ENCODE measurements at regions not wholly inside any gene's neighbourhood (a gene's known extent, or its start where the extent isn't known, plus 50 kb on each side); places are given as distances from the start of the nearest gene placed in this dataset.
A peak's percentile ranks its signal among the peaks of the same experiment; 100 is the strongest.

DNA sequence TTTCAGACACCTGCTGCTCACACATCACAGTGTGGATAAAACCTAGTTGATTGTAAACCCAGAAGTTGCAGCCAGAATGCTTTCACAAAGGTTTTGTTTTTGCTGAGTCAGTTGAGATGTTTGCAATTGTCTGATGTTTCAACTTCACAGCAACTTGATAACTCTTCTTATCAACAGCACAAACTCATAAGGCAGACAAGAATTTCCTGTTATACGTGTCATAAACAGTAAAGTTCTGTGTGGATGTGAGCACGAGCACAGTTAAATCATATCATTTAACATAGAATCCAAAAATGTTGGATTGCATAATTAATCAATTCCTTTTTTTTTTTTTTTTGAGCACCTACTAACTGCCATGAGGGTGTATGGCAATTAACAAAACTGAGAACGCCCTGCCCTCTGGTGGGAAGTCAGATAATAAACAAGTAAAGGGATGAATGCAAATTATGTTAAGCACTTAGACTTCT lies 512.2 kb downstream of the PDHA2 start:
- TF ChIP-seq RAD21 (IDR thresholded peaks at IDR 0.05; ENCODE audit: low read depth) (peak; percentile 65), YY1 (IDR thresholded peaks at IDR 0.05; ENCODE audit: low read depth) (no peak)

DNA sequence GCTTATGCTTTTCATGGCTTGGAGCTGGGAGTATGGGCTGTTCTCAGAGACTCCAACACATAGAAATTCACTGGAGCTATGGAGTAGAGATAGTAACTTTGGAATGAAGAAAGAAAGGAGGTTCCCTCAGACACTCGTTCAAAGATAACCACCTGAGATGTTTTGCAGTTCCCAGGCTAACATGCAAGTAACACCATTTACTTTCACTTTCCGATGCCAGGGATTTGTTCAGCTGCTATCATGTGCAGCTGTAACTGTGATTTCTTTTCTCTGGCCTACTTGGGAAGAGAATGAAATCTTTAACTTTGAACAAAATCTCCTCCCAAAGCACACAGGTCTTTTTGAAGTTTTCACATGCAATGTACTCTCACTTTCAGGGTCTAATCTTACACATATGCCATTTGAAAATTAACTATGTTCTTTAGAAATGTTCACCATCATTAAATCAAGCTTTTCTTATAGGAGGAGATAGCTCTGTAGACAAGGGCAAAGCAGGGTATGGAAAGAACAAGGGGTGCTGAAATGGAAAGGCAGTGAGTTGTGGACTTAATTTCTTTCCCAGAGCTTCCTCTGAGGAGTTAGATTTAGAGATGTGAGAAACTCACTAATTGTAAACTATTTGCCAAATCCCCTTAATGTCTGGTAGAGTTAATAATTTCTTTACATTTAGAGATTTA lies 514.3 kb downstream of the PDHA2 start:
- TF ChIP-seq NFIC (IDR thresholded peaks at IDR 0.05), result no peak
- TF ChIP-seq, protein P1, sequence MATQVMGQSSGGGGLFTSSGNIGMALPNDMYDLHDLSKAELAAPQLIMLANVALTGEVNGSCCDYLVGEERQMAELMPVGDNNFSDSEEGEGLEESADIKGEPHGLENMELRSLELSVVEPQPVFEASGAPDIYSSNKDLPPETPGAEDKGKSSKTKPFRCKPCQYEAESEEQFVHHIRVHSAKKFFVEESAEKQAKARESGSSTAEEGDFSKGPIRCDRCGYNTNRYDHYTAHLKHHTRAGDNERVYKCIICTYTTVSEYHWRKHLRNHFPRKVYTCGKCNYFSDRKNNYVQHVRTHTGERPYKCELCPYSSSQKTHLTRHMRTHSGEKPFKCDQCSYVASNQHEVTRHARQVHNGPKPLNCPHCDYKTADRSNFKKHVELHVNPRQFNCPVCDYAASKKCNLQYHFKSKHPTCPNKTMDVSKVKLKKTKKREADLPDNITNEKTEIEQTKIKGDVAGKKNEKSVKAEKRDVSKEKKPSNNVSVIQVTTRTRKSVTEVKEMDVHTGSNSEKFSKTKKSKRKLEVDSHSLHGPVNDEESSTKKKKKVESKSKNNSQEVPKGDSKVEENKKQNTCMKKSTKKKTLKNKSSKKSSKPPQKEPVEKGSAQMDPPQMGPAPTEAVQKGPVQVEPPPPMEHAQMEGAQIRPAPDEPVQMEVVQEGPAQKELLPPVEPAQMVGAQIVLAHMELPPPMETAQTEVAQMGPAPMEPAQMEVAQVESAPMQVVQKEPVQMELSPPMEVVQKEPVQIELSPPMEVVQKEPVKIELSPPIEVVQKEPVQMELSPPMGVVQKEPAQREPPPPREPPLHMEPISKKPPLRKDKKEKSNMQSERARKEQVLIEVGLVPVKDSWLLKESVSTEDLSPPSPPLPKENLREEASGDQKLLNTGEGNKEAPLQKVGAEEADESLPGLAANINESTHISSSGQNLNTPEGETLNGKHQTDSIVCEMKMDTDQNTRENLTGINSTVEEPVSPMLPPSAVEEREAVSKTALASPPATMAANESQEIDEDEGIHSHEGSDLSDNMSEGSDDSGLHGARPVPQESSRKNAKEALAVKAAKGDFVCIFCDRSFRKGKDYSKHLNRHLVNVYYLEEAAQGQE (IDR thresholded peaks at IDR 0.05; ENCODE audit: low read depth), result no peak
- TF ChIP-seq RAD21 (IDR thresholded peaks at IDR 0.05; ENCODE audit: low read depth), result no peak
- TF ChIP-seq ZBTB7A (IDR thresholded peaks at IDR 0.05; ENCODE audit: low read depth), result no peak
- no peak for TF ChIP-seq CEBPB (IDR thresholded peaks at IDR 0.05)
- TF ChIP-seq, protein P2, sequence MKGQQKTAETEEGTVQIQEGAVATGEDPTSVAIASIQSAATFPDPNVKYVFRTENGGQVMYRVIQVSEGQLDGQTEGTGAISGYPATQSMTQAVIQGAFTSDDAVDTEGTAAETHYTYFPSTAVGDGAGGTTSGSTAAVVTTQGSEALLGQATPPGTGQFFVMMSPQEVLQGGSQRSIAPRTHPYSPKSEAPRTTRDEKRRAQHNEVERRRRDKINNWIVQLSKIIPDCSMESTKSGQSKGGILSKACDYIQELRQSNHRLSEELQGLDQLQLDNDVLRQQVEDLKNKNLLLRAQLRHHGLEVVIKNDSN (IDR thresholded peaks at IDR 0.05), result no peak
- no peak for TF ChIP-seq TAF1 (IDR thresholded peaks at IDR 0.05; ENCODE audit: low read depth)
- no peak for TF ChIP-seq TEAD4 (IDR thresholded peaks at IDR 0.05)
- TF ChIP-seq CREB1 (IDR thresholded peaks at IDR 0.05; ENCODE audit: low read depth), result no peak
- TF ChIP-seq EP300 (IDR thresholded peaks at IDR 0.05; ENCODE audit: borderline replicate concordance), result no peak
- TF ChIP-seq, protein P3, sequence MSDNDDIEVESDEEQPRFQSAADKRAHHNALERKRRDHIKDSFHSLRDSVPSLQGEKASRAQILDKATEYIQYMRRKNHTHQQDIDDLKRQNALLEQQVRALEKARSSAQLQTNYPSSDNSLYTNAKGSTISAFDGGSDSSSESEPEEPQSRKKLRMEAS (IDR thresholded peaks at IDR 0.05), result no peak
- TF ChIP-seq EGR1 (IDR thresholded peaks at IDR 0.05), result no peak
- no peak for TF ChIP-seq YY1 (IDR thresholded peaks at IDR 0.05; ENCODE audit: low read depth)
- TF ChIP-seq FOXM1 (IDR thresholded peaks at IDR 0.05; ENCODE audit: borderline replicate concordance, low read depth), result no peak
- no peak for TF ChIP-seq TCF12 (IDR thresholded peaks at IDR 0.05; ENCODE audit: low read depth)

DNA sequence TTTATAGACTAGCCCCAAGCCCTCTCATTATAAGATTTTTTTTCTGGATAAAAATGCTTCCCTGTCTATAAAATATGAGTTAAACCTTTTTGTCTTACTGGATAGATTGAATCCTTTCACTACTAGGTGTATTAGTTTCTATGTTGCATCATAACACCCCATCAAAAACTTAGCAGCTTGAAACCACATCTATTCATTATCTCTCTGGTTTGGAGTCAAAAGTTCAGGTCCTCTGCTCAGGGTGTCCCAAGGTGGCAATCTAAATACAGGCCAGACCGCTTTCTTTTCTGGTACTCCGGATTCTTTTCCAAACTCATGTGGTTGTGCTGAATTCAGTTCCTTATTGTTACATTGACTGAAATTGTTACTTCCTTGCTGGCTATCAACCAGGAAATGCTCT lies 515.5 kb downstream of the PDHA2 start:
- TF ChIP-seq FOXM1 (IDR thresholded peaks at IDR 0.05; ENCODE audit: borderline replicate concordance, low read depth) (no peak), CEBPB (IDR thresholded peaks at IDR 0.05) (no peak), NFIC (IDR thresholded peaks at IDR 0.05) (no peak), EGR1 (IDR thresholded peaks at IDR 0.05) (no peak), RAD21 (IDR thresholded peaks at IDR 0.05; ENCODE audit: low read depth) (no peak), TAF1 (IDR thresholded peaks at IDR 0.05; ENCODE audit: low read depth) (no peak), TEAD4 (IDR thresholded peaks at IDR 0.05) (no peak), TCF12 (IDR thresholded peaks at IDR 0.05; ENCODE audit: low read depth) (no peak), EP300 (IDR thresholded peaks at IDR 0.05; ENCODE audit: borderline replicate concordance) (no peak), YY1 (IDR thresholded peaks at IDR 0.05; ENCODE audit: low read depth) (no peak), CREB1 (IDR thresholded peaks at IDR 0.05; ENCODE audit: low read depth) (no peak), ZBTB7A (IDR thresholded peaks at IDR 0.05; ENCODE audit: low read depth) (no peak)
- TF ChIP-seq, protein P1 (IDR thresholded peaks at IDR 0.05; ENCODE audit: low read depth), result no peak
- TF ChIP-seq, protein P3 (IDR thresholded peaks at IDR 0.05), result no peak
- TF ChIP-seq, protein P2 (IDR thresholded peaks at IDR 0.05), result no peak

DNA sequence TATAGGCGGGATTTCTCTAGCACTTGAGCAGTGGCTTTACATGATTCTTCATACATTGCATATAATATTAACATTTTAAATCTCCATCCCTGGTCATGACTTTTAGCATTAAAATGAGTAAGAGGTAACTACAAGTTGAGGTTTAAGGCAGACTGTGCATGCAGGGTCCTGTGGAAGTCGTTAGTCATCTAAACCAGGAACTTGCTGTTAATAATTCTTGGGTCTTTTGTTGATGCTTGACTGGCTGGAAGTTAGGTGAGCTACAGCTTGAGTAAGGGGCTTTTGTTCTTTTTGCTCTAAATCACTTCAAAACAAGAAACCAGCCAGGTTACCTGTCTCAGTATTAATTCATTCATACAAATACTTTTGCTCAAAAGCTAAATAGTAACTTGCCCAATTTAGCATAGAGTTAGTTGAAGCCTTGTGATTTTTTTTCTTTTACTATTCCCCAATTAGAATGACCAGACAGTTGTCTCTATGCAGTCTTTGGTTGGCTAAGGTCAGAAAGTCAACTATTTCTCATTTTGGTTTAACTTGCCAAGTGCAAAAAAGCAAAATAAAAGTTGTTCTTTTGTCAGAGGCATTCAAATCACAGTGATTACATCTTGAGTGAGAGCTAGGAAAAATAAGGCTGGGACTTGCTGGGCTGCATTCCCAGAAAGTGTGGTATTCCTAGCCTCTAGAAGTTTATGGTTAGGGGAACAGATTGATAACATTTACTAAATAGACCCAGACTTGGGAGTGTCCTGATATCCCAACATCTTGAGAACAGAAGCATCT lies 516.9 kb downstream of the PDHA2 start:
- TF ChIP-seq, protein P2 (IDR thresholded peaks at IDR 0.05), result no peak
- TF ChIP-seq, protein P1 (IDR thresholded peaks at IDR 0.05; ENCODE audit: low read depth), result no peak
- TF ChIP-seq NFIC (IDR thresholded peaks at IDR 0.05) (no peak), EGR1 (IDR thresholded peaks at IDR 0.05) (no peak), CREB1 (IDR thresholded peaks at IDR 0.05; ENCODE audit: low read depth) (no peak), EP300 (IDR thresholded peaks at IDR 0.05; ENCODE audit: borderline replicate concordance) (no peak), CEBPB (IDR thresholded peaks at IDR 0.05) (no peak), TEAD4 (IDR thresholded peaks at IDR 0.05) (no peak), TCF12 (IDR thresholded peaks at IDR 0.05; ENCODE audit: low read depth) (no peak), TAF1 (IDR thresholded peaks at IDR 0.05; ENCODE audit: low read depth) (no peak), FOXM1 (IDR thresholded peaks at IDR 0.05; ENCODE audit: borderline replicate concordance, low read depth) (no peak), ZBTB7A (IDR thresholded peaks at IDR 0.05; ENCODE audit: low read depth) (no peak), RAD21 (IDR thresholded peaks at IDR 0.05; ENCODE audit: low read depth) (no peak), YY1 (IDR thresholded peaks at IDR 0.05; ENCODE audit: low read depth) (no peak)
- TF ChIP-seq, protein P3 (IDR thresholded peaks at IDR 0.05), result no peak

Data from Ishikawa (cell line).